CD4-positive, alpha-beta T cell treated with Interleukin-6 at 100 ng/mL for 8 hours (primary cell): ENCODE measurements at regions not wholly inside any gene's neighbourhood (a gene's known extent, or its start where the extent isn't known, plus 50 kb on each side); places are given as distances from the start of the nearest gene placed in this dataset.

ENCODE experiments used
- DNase-seq: peaks from one replicate; pipeline ENCODE4 v3.0.0-alpha.2; 2020; ENCODE audit warnings: mixed read lengths, low spot score

- DNase-seq: no peak
Measured at GRCh38 chr2:16333681-16334080, 332.0 kb downstream of the CYRIA start.

GRCh38 chr2:16332681-16333557 lies 332.7 kb downstream of the CYRIA start:
- no peak for DNase-seq

- no peak for DNase-seq
Measured at GRCh38 chr2:16331772-16332171, 333.9 kb downstream of the CYRIA start.

- DNase-seq: no peak
Measured at GRCh38 chr2:16330982-16331381, 334.7 kb downstream of the CYRIA start.

- no peak for DNase-seq
Measured at GRCh38 chr2:16330571-16330970, 335.1 kb downstream of the CYRIA start.

- DNase-seq: no peak
Measured at GRCh38 chr2:16330012-16330411, 335.6 kb downstream of the CYRIA start.

GRCh38 chr2:16329421-16329820 lies 336.2 kb downstream of the CYRIA start:
- DNase-seq: no peak

GRCh38 chr2:16328521-16329190 lies 337.0 kb downstream of the CYRIA start:
- DNase-seq: no peak

GRCh38 chr2:16327326-16327725 lies 338.3 kb downstream of the CYRIA start:
- DNase-seq: no peak

- DNase-seq: no peak
Measured at GRCh38 chr2:16326711-16327300, 338.8 kb downstream of the CYRIA start.

GRCh38 chr2:16325976-16326510 lies 339.6 kb downstream of the CYRIA start:
- DNase-seq: no peak

GRCh38 chr2:16325016-16325975 lies 340.3 kb downstream of the CYRIA start:
- DNase-seq: no peak

GRCh38 chr2:16324544-16324937 lies 341.1 kb downstream of the CYRIA start:
- DNase-seq: no peak

GRCh38 chr2:16323551-16324543 lies 341.8 kb downstream of the CYRIA start:
- no peak for DNase-seq

- no peak for DNase-seq
Measured at GRCh38 chr2:16323126-16323520, 342.5 kb downstream of the CYRIA start.

GRCh38 chr2:16322308-16323125 lies 343.1 kb downstream of the CYRIA start:
- DNase-seq: no peak

- no peak for DNase-seq
Measured at GRCh38 chr2:16321872-16322271, 343.8 kb downstream of the CYRIA start.

- DNase-seq: no peak
Measured at GRCh38 chr2:16321256-16321655, 344.4 kb downstream of the CYRIA start.

- no peak for DNase-seq
Measured at GRCh38 chr2:16320716-16321115, 344.9 kb downstream of the CYRIA start.
